Nephron progenitor cell (in vitro differentiated cells): ENCODE measurements at regions not wholly inside any gene's neighbourhood (a gene's known extent, or its start where the extent isn't known, plus 50 kb on each side); places are given as distances from the start of the nearest gene placed in this dataset.
"Not testable (repeated sequence)": the region's sequence is repeated elsewhere in the genome, so short reads cannot be mapped to it uniquely, and the experiment has no call there.

Source experiments
- DNase-seq: peaks from one replicate; pipeline ENCODE4 v3.0.0; 2021
- H3K27ac Mint-ChIP-seq: 2 replicates; pipeline ENCODE4 v1.8.0; 2021; ENCODE audit warnings: mild to moderate bottlenecking, moderate library complexity, mixed read lengths
- H3K27me3 Mint-ChIP-seq: 2 replicates; pipeline ENCODE4 v1.8.0; 2021; ENCODE audit warnings: mild to moderate bottlenecking, low read depth, mixed read lengths; ENCODE audit not compliant: poor library complexity
- H3K36me3 Mint-ChIP-seq: 2 replicates; pipeline ENCODE4 v1.8.0; 2021; ENCODE audit warnings: low read depth, mixed read lengths
- H3K4me1 Mint-ChIP-seq: 2 replicates; pipeline ENCODE4 v1.8.0; 2021; ENCODE audit warnings: mixed read lengths
- H3K4me3 Mint-ChIP-seq: 2 replicates; pipeline ENCODE4 v1.8.0; 2021; ENCODE audit warnings: mild to moderate bottlenecking, moderate library complexity, mixed read lengths
- H3K9me3 Mint-ChIP-seq: 2 replicates; pipeline ENCODE4 v1.8.0; 2021; ENCODE audit warnings: mild to moderate bottlenecking, moderate library complexity, mixed read lengths
- CTCF ChIP-seq: fragments of 200-600 bp; sonication (generic); IDR thresholded peaks from 2 replicates; pipeline ENCODE4 v1.5.0; 2021; ENCODE audit warnings: antibody characterized with exemption

- no peak for DNase-seq
- no peak for TF ChIP-seq CTCF
- Mint-ChIP-seq H3K4me1 (no peaks in the 10 kb centered on the region), H3K27me3 (peaks cover 40% of the 10 kb centered on the region), H3K4me3 (no peak overlapping the region), H3K27ac (no peak overlapping the region), H3K9me3 (peaks cover 48% of the 10 kb centered on the region), H3K36me3 (peaks cover 6% of the 10 kb centered on the region)
Observed at GRCh38 chr1:181251001-181251712, 162.7 kb downstream of the IER5 start.

GRCh38 chr1:181251713-181252075 lies 163.2 kb downstream of the IER5 start:
- H3K27me3 Mint-ChIP-seq = peaks cover 35% of the 10 kb centered on the region
- no peak overlapping the region for H3K4me3 Mint-ChIP-seq
- no peak overlapping the region for H3K27ac Mint-ChIP-seq
- peaks cover 43% of the 10 kb centered on the region for H3K9me3 Mint-ChIP-seq
- no peak for TF ChIP-seq CTCF
- H3K4me1 Mint-ChIP-seq = no peaks in the 10 kb centered on the region
- DNase-seq = no peak
- peaks cover 3% of the 10 kb centered on the region for H3K36me3 Mint-ChIP-seq

- H3K4me3 Mint-ChIP-seq, H3K36me3 Mint-ChIP-seq, H3K27ac Mint-ChIP-seq, DNase-seq, H3K4me1 Mint-ChIP-seq: not testable (repeated sequence)
- peaks cover 26% of the 10 kb centered on the region for H3K9me3 Mint-ChIP-seq
- H3K27me3 Mint-ChIP-seq = peaks cover 34% of the 10 kb centered on the region
Observed at GRCh38 chr1:181253601-181254000, 165.1 kb downstream of the IER5 start.

GRCh38 chr1:181255270-181255929 lies 166.9 kb downstream of the IER5 start:
- no peak for TF ChIP-seq CTCF
- H3K4me1 Mint-ChIP-seq = peaks cover 9% of the 10 kb centered on the region
- no peak overlapping the region for H3K27ac Mint-ChIP-seq
- H3K36me3 Mint-ChIP-seq = no peaks in the 10 kb centered on the region
- peaks cover 35% of the 10 kb centered on the region for H3K27me3 Mint-ChIP-seq
- DNase-seq = no peak
- peaks cover 26% of the 10 kb centered on the region for H3K9me3 Mint-ChIP-seq
- H3K4me3 Mint-ChIP-seq = no peak overlapping the region

- H3K36me3 Mint-ChIP-seq = no peaks in the 10 kb centered on the region
- no peak for DNase-seq
- no peak overlapping the region for H3K27ac Mint-ChIP-seq
- no peak for TF ChIP-seq CTCF
- H3K9me3 Mint-ChIP-seq = peaks cover 26% of the 10 kb centered on the region
- peaks cover 33% of the 10 kb centered on the region for H3K27me3 Mint-ChIP-seq
- peaks cover 9% of the 10 kb centered on the region for H3K4me1 Mint-ChIP-seq
- no peak overlapping the region for H3K4me3 Mint-ChIP-seq
Observed at GRCh38 chr1:181257117-181257516, 168.6 kb downstream of the IER5 start.

GRCh38 chr1:181259026-181259745 lies 170.7 kb downstream of the IER5 start:
- DNase-seq = no peak
- Mint-ChIP-seq H3K27me3 (peaks cover 29% of the 10 kb centered on the region), H3K4me3 (no peak overlapping the region), H3K9me3 (peaks cover 16% of the 10 kb centered on the region), H3K36me3 (no peaks in the 10 kb centered on the region), H3K27ac (no peak overlapping the region), H3K4me1 (peaks cover 9% of the 10 kb centered on the region)
- no peak for TF ChIP-seq CTCF
